ENCODE measurements at regions not wholly inside any gene's neighbourhood (a gene's known extent, or its start where the extent isn't known, plus 50 kb on each side); places are given as distances from the start of the nearest gene placed in this dataset.

DNA sequence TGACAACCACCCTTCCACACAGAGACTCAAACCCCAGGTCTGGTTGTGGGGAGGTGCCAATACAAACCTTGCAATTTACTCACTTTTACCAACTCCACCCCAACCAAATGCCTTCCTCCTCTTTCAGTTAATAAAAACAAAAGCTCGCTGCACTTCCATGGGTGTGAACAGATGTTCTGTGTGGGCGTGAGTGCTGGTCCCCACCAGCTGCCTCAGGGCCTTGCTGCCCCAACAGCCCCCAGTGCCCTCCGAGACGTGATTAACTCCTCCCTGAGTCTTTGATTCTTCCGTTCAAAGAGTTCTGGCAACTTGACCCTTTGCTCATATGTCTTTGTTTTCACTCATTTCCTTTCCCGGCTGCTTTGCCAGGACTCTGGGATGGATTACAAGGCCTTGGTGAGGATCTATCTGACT is 258.9 kb upstream of the CXCR4 start:
- no peak for DNase-seq (ENCODE audit: low spot score, unreplicated experiment)
- Mint-ChIP-seq H3K9me3 (ENCODE audit: low read depth) (no peaks in the 10 kb centered on the region), H3K4me3 (ENCODE audit: low read depth) (no peak overlapping the region), H3K27me3 (no peaks in the 10 kb centered on the region), H3K4me1 (ENCODE audit: low read depth) (no peaks in the 10 kb centered on the region), H3K27ac (no peak overlapping the region), H3K36me3 (ENCODE audit: insufficient read depth) (no peaks in the 10 kb centered on the region)
- no peak for TF ChIP-seq CTCF (IDR thresholded peaks at IDR 0.05; ENCODE audit: unreplicated experiment)

DNA sequence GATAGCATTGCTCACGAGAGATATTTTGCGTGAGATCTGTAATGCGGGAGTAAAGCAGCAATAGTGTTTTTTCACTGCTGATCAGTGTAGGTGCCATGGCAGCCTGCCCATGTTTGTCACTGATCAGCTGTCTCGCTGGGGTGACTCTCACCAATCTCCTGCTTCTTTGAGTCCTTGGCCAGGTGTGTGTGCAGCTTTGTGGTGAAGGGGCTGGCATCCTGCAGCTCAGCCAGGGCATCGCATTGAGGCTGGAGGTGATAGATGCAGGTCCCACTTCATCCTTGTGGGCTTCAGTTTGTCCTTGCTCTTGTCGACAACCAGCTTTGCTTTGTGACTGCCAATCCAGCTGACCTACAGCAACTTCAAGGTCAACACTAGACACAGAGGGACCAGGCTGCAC is 258.3 kb upstream of the CXCR4 start:
- Mint-ChIP-seq H3K27ac (no peak overlapping the region), H3K27me3 (no peaks in the 10 kb centered on the region), H3K4me3 (ENCODE audit: low read depth) (no peak overlapping the region), H3K36me3 (ENCODE audit: insufficient read depth) (no peaks in the 10 kb centered on the region), H3K4me1 (ENCODE audit: low read depth) (no peaks in the 10 kb centered on the region), H3K9me3 (ENCODE audit: low read depth) (no peaks in the 10 kb centered on the region)
- no peak for TF ChIP-seq CTCF (IDR thresholded peaks at IDR 0.05; ENCODE audit: unreplicated experiment)
- no peak for DNase-seq (ENCODE audit: low spot score, unreplicated experiment)

DNA sequence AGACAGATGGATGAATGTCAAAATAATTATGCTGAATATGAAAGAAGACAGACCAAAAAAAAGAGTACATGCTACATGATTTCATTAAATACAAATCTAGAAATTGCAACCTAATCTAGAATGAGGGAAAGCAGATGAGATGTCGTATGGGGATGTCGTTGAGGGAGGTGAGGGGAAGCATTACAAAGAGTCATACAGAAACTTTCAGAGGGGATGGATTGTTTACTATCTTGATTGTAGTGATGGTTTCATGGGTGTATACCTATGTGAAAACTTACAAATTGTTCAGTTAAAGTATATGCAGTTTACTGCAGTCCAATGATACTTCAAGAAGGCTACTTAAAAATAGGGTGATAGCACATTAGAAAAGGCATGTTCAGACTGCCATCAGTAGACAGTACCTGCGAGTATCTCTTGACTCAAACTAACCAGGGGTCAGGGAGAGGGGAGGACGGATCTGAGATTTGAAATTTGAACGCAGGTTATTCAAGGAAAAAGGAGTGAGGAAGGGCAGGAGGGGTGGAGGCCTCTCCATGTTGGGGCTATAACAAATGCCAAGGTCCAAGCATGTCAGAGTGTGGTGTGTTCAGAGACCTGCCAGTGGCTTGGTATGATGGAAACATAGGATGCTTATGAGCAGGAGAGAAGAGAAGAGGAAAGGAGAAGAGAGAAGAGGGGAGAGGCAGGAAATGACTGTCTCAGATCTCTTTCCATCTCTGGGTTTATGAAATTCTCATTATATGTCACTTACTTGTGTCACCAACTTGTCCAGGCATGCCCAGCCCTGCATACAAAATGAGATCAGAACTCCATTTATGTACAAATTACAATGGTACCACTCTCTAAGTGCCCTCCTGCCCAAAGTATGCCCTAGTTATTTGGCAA is 257.3 kb upstream of the CXCR4 start:
- H3K9me3 Mint-ChIP-seq (ENCODE audit: low read depth): no peaks in the 10 kb centered on the region
- no peak overlapping the region for H3K4me3 Mint-ChIP-seq (ENCODE audit: low read depth)
- no peaks in the 10 kb centered on the region for H3K4me1 Mint-ChIP-seq (ENCODE audit: low read depth)
- no peak for DNase-seq (ENCODE audit: low spot score, unreplicated experiment)
- TF ChIP-seq CTCF (IDR thresholded peaks at IDR 0.05; ENCODE audit: unreplicated experiment): no peak
- no peaks in the 10 kb centered on the region for H3K27me3 Mint-ChIP-seq
- H3K27ac Mint-ChIP-seq: no peak overlapping the region
- no peaks in the 10 kb centered on the region for H3K36me3 Mint-ChIP-seq (ENCODE audit: insufficient read depth)

DNA sequence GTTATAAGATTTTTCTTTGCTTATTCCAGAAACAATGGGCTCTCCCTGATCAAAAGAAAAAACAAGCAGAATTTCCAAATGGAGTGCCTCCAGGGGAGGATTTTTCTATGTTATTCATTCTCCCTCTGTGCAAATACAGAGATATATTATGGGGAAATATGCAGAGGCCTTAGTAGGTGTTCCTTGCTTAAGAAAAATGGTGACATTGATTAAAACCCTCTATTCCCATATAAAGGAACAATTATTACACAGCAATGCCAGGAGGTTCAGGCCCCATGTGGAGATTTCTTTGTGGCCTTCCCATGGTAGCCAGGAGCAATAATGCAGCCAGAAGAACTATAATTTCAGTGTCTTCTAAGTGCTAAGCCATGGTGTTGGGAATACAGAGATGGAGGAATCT is 255.9 kb upstream of the CXCR4 start:
- Mint-ChIP-seq H3K27me3 (no peaks in the 10 kb centered on the region), H3K9me3 (ENCODE audit: low read depth) (peaks cover 4% of the 10 kb centered on the region), H3K27ac (no peak overlapping the region), H3K4me3 (ENCODE audit: low read depth) (no peak overlapping the region), H3K4me1 (ENCODE audit: low read depth) (no peaks in the 10 kb centered on the region), H3K36me3 (ENCODE audit: insufficient read depth) (no peaks in the 10 kb centered on the region)
- no peak for DNase-seq (ENCODE audit: low spot score, unreplicated experiment)
- no peak for TF ChIP-seq CTCF (IDR thresholded peaks at IDR 0.05; ENCODE audit: unreplicated experiment)

- H3K4me3 Mint-ChIP-seq (ENCODE audit: low read depth): no peak overlapping the region
- no peaks in the 10 kb centered on the region for H3K27me3 Mint-ChIP-seq
- no peak overlapping the region for H3K27ac Mint-ChIP-seq
- H3K9me3 Mint-ChIP-seq (ENCODE audit: low read depth): peaks cover 4% of the 10 kb centered on the region
- H3K36me3 Mint-ChIP-seq (ENCODE audit: insufficient read depth): no peaks in the 10 kb centered on the region
- TF ChIP-seq CTCF (IDR thresholded peaks at IDR 0.05; ENCODE audit: unreplicated experiment): no peak
- no peak for DNase-seq (ENCODE audit: low spot score, unreplicated experiment)
- H3K4me1 Mint-ChIP-seq (ENCODE audit: low read depth): no peaks in the 10 kb centered on the region
Observed at GRCh38 chr2:136373029-136373428, 255.1 kb upstream of the CXCR4 start.
